ENCODE measurements at regions not wholly inside any gene's neighbourhood (a gene's known extent, or its start where the extent isn't known, plus 50 kb on each side); places are given as distances from the start of the nearest gene placed in this dataset.
"Not testable (repeated sequence)": the region's sequence is repeated elsewhere in the genome, so short reads cannot be mapped to it uniquely, and the experiment has no call there.

DNA sequence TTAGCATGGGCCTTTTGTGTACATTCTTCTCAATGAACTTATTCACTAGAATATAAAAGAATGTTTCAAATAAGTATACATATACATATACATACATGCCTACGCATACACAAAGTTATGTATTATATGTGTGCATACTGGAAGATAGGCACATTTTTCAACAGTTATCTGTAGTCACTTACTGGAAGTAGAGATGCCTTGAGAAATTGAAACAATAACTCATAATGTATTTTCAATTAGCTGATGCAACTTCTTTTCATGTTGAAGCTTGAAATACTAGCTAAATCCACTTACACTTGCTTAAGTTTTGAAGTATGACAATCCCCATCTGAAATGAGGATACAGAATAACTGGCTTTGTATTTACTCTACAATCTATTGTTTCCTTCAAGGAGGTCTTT lies 469.0 kb upstream of the PTGER4 start:
- DNase-seq = no peak

DNA sequence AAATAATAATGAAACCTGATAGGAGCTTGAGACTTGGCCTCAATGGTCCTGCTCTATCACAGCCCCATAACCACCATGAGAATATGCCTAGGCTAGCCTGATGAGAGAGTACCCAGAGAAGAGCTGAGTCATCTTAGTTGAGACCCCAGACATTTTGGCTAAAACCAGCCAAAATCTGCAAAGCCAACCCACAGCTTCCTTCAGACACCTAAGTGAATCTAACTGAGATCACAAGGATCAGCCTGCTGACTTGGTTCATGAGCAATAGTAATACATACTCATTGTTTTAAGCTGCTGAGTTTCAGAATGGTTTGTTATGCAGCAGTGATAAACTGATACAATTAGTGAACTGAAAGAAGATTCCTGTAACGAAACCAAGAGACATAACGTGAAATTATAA lies 473.7 kb upstream of the PTGER4 start:
- no peak for DNase-seq

- DNase-seq = no peak
Observed at GRCh38 chr5:40204144-40204543, 475.6 kb upstream of the PTGER4 start.

DNA sequence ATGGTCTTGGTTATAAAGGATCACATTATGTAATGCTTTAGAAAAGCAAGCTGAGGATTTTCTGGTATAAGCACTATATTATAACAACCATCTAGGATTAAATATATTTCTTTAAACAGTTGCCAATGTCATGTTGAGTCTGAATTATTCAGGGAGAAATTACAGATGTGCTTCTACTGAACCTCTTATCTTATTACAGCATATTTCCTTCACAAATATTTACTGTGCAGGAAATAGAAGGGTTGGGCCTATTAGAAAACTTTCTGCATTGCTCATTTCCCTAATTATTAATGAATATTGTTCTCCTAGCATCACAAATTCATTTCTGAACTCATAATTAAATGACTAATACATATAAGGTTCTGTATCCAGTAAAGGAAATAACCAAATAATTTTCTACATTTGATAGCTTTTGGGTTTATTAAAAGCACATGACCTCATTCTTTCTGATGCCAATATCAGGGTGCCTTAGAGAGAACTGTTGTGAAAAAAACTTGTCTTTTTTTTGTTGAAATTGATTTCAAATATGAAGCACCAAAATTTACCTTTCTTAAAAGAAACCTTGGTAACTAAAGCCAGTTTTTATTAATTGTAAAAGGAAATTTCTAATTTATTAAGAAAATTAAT lies 476.8 kb upstream of the PTGER4 start:
- no peak for DNase-seq

DNA sequence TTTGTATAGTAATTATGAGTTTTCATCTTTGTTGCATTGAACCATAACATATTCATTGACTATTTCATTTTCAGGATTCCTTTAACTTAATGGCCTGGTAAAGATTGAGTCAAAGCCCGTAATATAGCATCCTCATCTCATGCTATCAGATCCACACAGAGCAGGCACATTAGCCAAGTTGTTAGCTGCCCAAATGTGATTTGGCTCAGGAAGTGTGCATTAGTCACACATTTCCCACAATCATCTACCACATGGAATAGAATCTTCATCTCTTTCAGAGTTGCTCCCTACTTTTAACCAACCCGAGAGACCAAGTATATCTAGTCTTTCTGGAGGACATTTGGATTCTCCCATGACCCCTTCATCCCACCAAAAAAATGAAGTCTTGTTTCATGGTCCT lies 481.0 kb upstream of the PTGER4 start:
- no peak for DNase-seq

DNA sequence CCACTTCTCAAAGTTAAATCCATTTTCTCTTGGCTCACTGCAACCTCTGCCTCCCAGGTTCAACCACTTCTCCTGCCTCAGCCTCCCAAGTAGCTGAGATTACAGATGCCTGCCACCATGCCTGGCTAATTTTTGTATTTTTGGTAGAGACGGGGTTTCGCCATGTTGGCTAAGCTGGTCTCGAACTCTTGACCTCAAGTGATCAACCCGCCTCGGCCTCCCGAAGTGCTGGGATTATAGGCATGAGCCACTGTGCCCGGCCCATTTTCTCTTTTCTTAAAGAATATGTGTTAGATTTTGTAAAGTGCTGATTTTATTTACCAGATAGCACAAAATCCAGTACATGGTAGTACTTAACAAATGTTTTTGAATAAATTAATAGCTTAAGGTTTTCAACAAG lies 484.1 kb upstream of the PTGER4 start:
- not testable (repeated sequence) for DNase-seq

DNA sequence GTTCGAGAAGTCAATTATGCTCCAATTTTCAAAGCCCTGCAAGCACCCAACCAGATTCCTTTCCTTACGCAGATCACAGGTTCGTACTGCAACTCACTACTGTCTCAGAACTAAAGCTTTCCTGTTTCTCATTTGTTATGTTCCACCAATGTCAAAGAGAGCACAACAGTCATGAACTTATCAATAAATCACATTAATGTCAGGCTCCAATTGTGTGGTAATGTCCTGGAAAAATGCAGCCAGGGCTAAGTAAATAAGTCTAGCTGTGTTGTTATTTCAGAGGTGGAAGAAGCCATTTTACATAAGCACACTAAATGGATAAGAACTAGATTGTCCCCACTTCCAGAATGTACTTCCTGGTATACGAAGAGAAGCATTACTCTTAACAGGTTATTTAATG lies 488.6 kb upstream of the PTGER4 start:
- peak; percentile 54 for DNase-seq

- no peak for DNase-seq
Observed at GRCh38 chr5:40172721-40173120, 507.0 kb upstream of the PTGER4 start.

- DNase-seq = no peak
Observed at GRCh38 chr5:40171971-40172370, 507.7 kb upstream of the PTGER4 start.

GRCh38 chr5:40167283-40167682 lies 512.4 kb upstream of the PTGER4 start:
- DNase-seq = no peak

DNA sequence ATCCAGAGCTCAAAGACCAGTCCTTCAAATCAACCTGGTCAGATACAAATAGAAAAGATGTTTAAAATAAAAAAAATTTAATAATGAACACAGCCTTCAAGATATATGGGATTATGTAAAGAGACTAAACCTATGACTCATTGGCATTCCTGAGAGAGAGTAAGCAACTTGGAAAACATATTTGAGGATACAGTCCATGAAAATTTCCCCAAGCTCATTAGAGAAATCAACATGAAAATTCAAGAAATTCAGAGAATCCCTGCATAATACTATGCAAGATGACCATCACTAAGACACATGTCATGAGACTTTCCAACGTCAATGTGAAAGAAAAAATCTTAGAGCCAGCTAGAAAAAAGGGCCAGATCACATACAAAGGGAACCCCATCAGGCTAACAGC lies 512.9 kb upstream of the PTGER4 start:
- no peak for DNase-seq

- DNase-seq = no peak
Observed at GRCh38 chr5:40165789-40166728, 513.7 kb upstream of the PTGER4 start.

DNA sequence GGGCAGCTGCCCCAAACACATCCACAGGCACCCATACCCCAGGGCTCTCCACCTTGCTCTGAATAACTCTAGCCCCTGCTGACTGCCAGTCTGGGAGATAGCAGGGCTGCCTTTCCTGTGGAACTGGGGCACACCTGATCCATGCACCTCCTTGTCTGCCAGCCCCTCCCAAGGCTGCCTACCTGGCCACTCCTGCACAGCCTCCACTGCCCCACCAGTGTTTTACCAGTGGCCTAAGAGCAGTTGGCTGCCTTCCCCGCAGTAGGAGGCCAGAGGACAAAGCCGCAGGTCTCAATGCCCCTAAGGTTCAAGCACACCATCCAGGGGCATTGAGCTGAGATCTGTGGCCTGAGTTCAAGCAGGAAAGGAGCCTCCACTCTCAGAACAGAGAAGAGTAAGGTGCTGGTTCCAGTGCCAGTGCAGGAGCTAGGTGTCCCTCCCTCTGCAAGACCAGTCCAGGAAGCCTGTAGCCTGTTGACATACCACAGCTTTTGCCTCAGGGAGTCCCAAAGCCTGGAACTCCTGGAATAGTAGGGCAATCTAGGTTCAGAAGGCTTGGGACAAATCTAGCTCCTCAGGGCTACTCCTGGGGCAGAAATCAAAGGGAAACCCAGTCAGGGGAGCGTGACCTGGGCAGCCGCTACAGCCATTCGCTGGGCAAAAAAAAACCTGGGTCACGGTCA lies 514.5 kb upstream of the PTGER4 start:
- no peak for DNase-seq

GRCh38 chr5:40160435-40160834 lies 519.3 kb upstream of the PTGER4 start:
- DNase-seq = no peak

GRCh38 chr5:40154194-40154593 lies 525.5 kb upstream of the PTGER4 start:
- DNase-seq = no peak

DNA sequence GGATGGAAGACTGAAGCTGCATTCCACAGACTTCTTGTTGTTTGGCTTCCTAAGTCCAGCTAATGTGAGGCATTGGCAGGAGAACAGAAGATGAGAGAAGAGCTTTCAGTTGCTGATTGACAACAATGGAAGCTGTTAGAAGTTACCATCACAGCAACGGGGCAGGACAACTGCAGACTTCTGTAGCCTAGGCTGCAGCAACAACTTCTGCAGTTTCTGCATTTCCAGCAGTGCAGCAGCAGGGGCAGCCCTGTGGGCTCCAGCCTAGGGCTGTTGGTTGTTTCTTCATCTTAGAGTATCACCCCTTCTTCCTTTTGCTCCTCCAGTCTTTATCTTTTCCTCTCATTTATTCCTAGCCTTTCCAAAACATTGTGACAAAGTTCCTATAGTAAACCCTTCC lies 528.8 kb upstream of the PTGER4 start:
- no peak for DNase-seq

DNA sequence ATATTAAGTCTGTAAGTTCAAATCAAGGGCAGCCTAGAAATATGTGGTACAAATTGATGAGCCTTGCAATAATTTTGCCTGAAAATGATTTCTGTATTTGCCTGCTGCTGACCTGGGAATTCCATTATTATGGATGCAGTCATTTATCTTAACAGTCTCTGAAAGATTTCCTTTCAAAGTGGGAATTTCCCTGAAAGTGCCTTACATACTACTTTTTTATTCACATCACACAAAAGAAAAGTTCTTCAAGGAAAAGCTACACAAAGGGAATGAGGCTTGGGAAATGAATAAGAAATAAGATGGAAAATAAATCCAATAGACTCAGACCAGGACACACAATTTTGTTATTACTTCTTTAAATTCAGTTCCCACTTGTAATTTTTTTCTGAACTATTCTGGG lies 537.8 kb upstream of the PTGER4 start:
- DNase-seq = no peak

- no peak for DNase-seq
Observed at GRCh38 chr5:40141418-40141817, 538.3 kb upstream of the PTGER4 start.

- DNase-seq = no peak
Observed at GRCh38 chr5:40137223-40137622, 542.5 kb upstream of the PTGER4 start.

DNA sequence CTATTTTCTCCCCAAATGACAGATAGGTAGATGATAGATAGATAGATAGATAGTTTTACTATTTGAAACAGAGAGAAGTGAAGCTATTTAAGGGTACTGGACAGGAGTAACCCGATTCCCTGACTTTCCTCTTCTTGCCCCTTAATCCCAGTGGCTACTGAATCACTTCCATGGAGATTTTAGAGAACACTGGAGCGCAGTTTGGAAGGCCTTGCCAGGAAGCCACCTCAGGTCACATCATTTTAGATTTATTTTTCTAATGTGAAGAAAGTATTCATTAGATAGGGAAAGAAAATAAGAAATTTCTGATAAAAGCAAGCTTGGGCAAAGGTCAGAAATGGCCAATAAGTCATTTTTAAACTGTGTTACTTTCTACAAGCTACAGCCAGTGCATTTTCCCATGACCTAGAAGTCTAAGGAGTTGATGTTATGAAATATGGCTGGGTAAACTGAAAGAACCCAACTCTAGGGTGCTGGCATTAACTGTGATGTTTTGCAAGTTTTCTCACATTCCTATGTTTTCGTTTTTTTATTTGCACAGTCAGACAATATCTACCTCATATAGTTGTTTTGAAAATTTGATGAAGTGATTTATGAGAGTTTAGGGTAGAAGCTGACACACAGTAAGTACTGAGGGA lies 544.7 kb upstream of the PTGER4 start:
- DNase-seq = no peak

GRCh38 chr5:40124367-40124766 lies 555.3 kb upstream of the PTGER4 start:
- DNase-seq = no peak

DNA sequence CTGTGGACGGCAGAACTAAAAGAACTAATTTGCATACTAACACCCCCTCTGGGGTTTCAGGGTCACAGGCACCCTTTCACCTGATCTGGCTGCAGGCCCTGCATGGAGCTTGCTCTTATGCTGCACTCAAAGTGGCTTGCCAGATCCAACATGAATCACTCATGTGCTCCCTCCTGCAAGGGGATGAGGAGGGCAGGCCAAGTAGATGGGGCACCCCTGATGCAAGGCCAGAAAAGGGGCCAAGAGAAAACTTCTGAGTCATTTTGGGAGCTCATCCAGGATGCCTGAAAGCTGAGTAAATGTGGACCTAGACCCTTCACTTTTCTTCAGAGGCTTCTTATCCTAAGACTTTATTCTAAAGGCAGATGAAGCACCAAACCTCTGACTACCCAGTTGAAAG lies 558.5 kb upstream of the PTGER4 start:
- no peak for DNase-seq

DNA sequence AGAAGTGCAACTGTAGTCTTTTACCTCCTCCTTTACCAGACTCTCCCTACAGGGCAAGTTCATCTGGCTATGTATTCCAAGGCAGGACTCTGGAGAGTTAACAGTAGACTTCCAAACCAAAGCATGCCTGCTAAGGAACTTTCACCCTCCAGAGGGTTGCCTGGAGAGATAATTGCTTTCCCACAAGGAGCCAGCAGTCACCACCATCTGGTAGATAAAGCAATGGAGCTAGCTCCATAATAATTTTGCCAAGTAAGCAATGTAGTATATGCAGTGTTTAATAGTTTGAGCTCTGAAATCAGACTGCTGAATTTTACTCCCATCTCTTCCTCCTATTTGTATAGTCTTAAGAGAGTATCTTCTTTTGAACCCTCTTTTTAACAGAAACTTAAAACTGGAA lies 566.8 kb upstream of the PTGER4 start:
- DNase-seq = no peak

All from SHP77 treated with DMSO at 0.1 percent for 48 hours (cell line).